Endodermal cell (in vitro differentiated cells): ENCODE measurements at regions not wholly inside any gene's neighbourhood (a gene's known extent, or its start where the extent isn't known, plus 50 kb on each side); places are given as distances from the start of the nearest gene placed in this dataset.

ENCODE experiments used
- DNase-seq: peaks from one replicate; pipeline ENCODE4 v3.0.0-alpha.2; 2017
- H3K27ac ChIP-seq: 2 replicates; pipeline ENCODE4 v1.5.1; 2013; ENCODE audit warnings: mild to moderate bottlenecking, low read depth, low read length, moderate library complexity
- H3K27me3 ChIP-seq: 2 replicates; pipeline ENCODE4 v1.6.1; 2013; ENCODE audit warnings: mild to moderate bottlenecking, low read length, moderate library complexity; ENCODE audit not compliant: insufficient read depth, control insufficient read depth, poor library complexity, severe bottlenecking
- H3K36me3 ChIP-seq: 2 replicates; pipeline ENCODE4 v1.7.0; 2013; ENCODE audit warnings: mild to moderate bottlenecking, low read length, moderate library complexity; ENCODE audit not compliant: control insufficient read depth, insufficient read depth
- H3K4me1 ChIP-seq: one replicate; pipeline ENCODE4 v1.7.0; 2013; ENCODE audit warnings: low read length; ENCODE audit not compliant: control insufficient read depth, insufficient read depth
- H3K4me3 ChIP-seq: 2 replicates; pipeline ENCODE4 v1.5.1; 2013; ENCODE audit warnings: mild to moderate bottlenecking, low read length, moderate library complexity
- H3K9ac ChIP-seq: 2 replicates; pipeline ENCODE4 v1.6.1; 2013; ENCODE audit warnings: mild to moderate bottlenecking, low read length, moderate library complexity; ENCODE audit not compliant: poor library complexity, severe bottlenecking; ENCODE audit errors: extremely low read depth
- H3K9me3 ChIP-seq: 2 replicates; pipeline ENCODE4 v1.6.1; 2013; ENCODE audit warnings: mild to moderate bottlenecking, low read length, moderate library complexity; ENCODE audit not compliant: control insufficient read depth
- H3K27ac Mint-ChIP-seq: 2 replicates; pipeline ENCODE4 v1.8.0; 2020; ENCODE audit warnings: mixed read lengths
- H3K27me3 Mint-ChIP-seq: 2 replicates; pipeline ENCODE4 v1.8.0; 2021; ENCODE audit warnings: mild to moderate bottlenecking, mixed read lengths; ENCODE audit not compliant: insufficient read depth
- H3K36me3 Mint-ChIP-seq: 2 replicates; pipeline ENCODE4 v1.8.0; 2020; ENCODE audit warnings: low read depth, mixed read lengths
- H3K4me1 Mint-ChIP-seq: 2 replicates; pipeline ENCODE4 v1.8.0; 2020; ENCODE audit warnings: mixed read lengths
- H3K4me3 Mint-ChIP-seq: 2 replicates; pipeline ENCODE4 v1.8.0; 2020; ENCODE audit warnings: mild to moderate bottlenecking, moderate library complexity, mixed read lengths
- H3K9me3 Mint-ChIP-seq: 2 replicates; pipeline ENCODE4 v1.8.0; 2020; ENCODE audit warnings: mild to moderate bottlenecking, mixed read lengths
- WGBS, 2 experiments: methylation state at CpG; one replicate each; pipeline versions ENCODE4 v1.1.5 to v1.1.7; 2013; ENCODE audit warnings: missing lambda C conversion rate in 2 of 2, mixed read lengths in 1 of 2; ENCODE audit not compliant: insufficient coverage in 1 of 2, insufficient read length in 1 of 2; 5-methylcytosine and 5-hydroxymethylcytosine counted together
- TF ChIP-seq, protein P1 (sequence below): fragments of 200-600 bp; sonication (generic); conservative IDR thresholded peaks from 2 replicates; pipeline ENCODE4 v1.5.0; 2021; ENCODE audit warnings: antibody characterized with exemption, mild to moderate bottlenecking

DNA sequence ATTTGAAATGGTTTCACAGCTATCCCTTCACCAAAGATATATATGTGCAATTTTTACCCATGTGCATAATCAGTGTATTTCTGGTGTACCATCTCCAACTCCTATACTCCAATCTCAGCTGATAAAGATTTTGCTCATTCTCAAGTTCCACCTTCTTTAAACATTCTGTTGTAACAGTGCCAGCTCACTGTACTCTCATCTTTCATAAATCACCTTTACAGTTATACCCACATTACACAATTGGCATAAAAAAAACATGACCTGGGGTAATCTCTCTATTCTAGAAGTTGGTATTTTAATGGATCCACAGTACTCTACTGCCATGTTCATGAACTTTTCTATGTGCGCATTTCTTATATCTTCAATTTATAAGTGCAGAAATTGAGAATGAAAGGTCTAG is 339.9 kb upstream of the DPH6 start:
- DNase-seq, result no peak
- no peaks in the 10 kb centered on the region for H3K36me3 Mint-ChIP-seq
- Histone ChIP-seq H3K36me3 (no peaks in the 10 kb centered on the region), H3K27me3 (no peaks in the 10 kb centered on the region), H3K4me1 (no peaks in the 10 kb centered on the region), H3K4me3 (no peak overlapping the region), H3K9me3 (no peaks in the 10 kb centered on the region), H3K27ac (no peak overlapping the region), H3K9ac (no peak overlapping the region)
- H3K9me3 Mint-ChIP-seq, result no peaks in the 10 kb centered on the region
- H3K27ac Mint-ChIP-seq, result no peak overlapping the region
- TF ChIP-seq, protein P1, sequence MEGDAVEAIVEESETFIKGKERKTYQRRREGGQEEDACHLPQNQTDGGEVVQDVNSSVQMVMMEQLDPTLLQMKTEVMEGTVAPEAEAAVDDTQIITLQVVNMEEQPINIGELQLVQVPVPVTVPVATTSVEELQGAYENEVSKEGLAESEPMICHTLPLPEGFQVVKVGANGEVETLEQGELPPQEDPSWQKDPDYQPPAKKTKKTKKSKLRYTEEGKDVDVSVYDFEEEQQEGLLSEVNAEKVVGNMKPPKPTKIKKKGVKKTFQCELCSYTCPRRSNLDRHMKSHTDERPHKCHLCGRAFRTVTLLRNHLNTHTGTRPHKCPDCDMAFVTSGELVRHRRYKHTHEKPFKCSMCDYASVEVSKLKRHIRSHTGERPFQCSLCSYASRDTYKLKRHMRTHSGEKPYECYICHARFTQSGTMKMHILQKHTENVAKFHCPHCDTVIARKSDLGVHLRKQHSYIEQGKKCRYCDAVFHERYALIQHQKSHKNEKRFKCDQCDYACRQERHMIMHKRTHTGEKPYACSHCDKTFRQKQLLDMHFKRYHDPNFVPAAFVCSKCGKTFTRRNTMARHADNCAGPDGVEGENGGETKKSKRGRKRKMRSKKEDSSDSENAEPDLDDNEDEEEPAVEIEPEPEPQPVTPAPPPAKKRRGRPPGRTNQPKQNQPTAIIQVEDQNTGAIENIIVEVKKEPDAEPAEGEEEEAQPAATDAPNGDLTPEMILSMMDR, result no peak
- H3K27me3 Mint-ChIP-seq, result no peaks in the 10 kb centered on the region
- H3K4me3 Mint-ChIP-seq, result no peak overlapping the region
- WGBS, 2 experiments, result 100% methylated on average over 1 of the region's 1 CpG; no CpG with 5 or more reads in 1 of the 2 experiments
- H3K4me1 Mint-ChIP-seq, result no peaks in the 10 kb centered on the region

- Mint-ChIP-seq H3K27ac (no peak overlapping the region), H3K9me3 (no peaks in the 10 kb centered on the region), H3K27me3 (no peaks in the 10 kb centered on the region), H3K4me3 (no peak overlapping the region), H3K4me1 (no peaks in the 10 kb centered on the region), H3K36me3 (no peaks in the 10 kb centered on the region)
- Histone ChIP-seq H3K27me3 (no peaks in the 10 kb centered on the region), H3K27ac (no peak overlapping the region), H3K9ac (no peak overlapping the region), H3K36me3 (no peaks in the 10 kb centered on the region), H3K4me1 (no peaks in the 10 kb centered on the region), H3K9me3 (no peaks in the 10 kb centered on the region), H3K4me3 (no peak overlapping the region)
- no peak for DNase-seq
- TF ChIP-seq, protein P1, result no peak
Measured at GRCh38 chr15:35886765-35887164, 340.8 kb upstream of the DPH6 start.

- WGBS, 2 experiments, result 69% methylated on average over 1 of the region's 1 CpG; no CpG with 5 or more reads in 1 of the 2 experiments
- TF ChIP-seq, protein P1, result no peak
- Mint-ChIP-seq H3K4me1 (peaks cover 3% of the 10 kb centered on the region), H3K27ac (no peak overlapping the region), H3K36me3 (no peaks in the 10 kb centered on the region), H3K9me3 (no peaks in the 10 kb centered on the region), H3K4me3 (no peak overlapping the region), H3K27me3 (no peaks in the 10 kb centered on the region)
- H3K27ac ChIP-seq, result no peak overlapping the region
- H3K9me3 ChIP-seq, result no peaks in the 10 kb centered on the region
- no peaks in the 10 kb centered on the region for H3K36me3 ChIP-seq
- no peak for DNase-seq
- no peaks in the 10 kb centered on the region for H3K4me1 ChIP-seq
- H3K4me3 ChIP-seq, result no peak overlapping the region
- no peak overlapping the region for H3K9ac ChIP-seq
- no peaks in the 10 kb centered on the region for H3K27me3 ChIP-seq
Measured at GRCh38 chr15:35888815-35889214, 342.9 kb upstream of the DPH6 start.
